ENCODE measurements at regions not wholly inside any gene's neighbourhood (a gene's known extent, or its start where the extent isn't known, plus 50 kb on each side); places are given as distances from the start of the nearest gene placed in this dataset.

- H3K27ac ChIP-seq: no peak overlapping the region
- no peak for TF ChIP-seq CTCF (conservative IDR thresholded peaks at IDR 0.05)
Observed at GRCh38 chr3:66093981-66094380, 55.3 kb upstream of the MAGI1 start.

GRCh38 chr3:66092175-66092995 is 53.7 kb upstream of the MAGI1 start:
- no peak for TF ChIP-seq CTCF (conservative IDR thresholded peaks at IDR 0.05)
- peak overlapping the region; percentile 26; the same call in 1 of the 2 replicates for H3K27ac ChIP-seq
